ENCODE measurements at regions not wholly inside any gene's neighbourhood (a gene's known extent, or its start where the extent isn't known, plus 50 kb on each side); places are given as distances from the start of the nearest gene placed in this dataset.

- H4K20me1 ChIP-seq (ENCODE audit: low read length) = no peaks in the 10 kb centered on the region
- ChIA-PET POLR2A (ENCODE audit: unreplicated experiment) (no interaction called here), CTCF (no interaction called here)
- ATAC-seq = no peak
- H3K4me1 ChIP-seq (ENCODE audit: insufficient read depth, low read length) = peaks cover 21% of the 10 kb centered on the region
- H3K27me3 ChIP-seq (ENCODE audit: low read length) = no peaks in the 10 kb centered on the region
- no peaks in the 10 kb centered on the region for H3K9me3 ChIP-seq (ENCODE audit: low read length)
- intact Hi-C loops (cut with micrococcal nuclease) = no loop called here
- H2AFZ ChIP-seq (ENCODE audit: low read length) = no peak overlapping the region
- no peak overlapping the region for H3K4me2 ChIP-seq (ENCODE audit: low read length)
- no peak overlapping the region for H3K4me3 ChIP-seq (ENCODE audit: low read length)
- peak; percentile 21 for DNase-seq
- H3K27ac ChIP-seq (ENCODE audit: low read length) = no peak overlapping the region
- peaks cover 5% of the 10 kb centered on the region for H3F3A ChIP-seq (ENCODE audit: low read length, unreplicated experiment)
- BruUV-seq (replicated peaks) = no TSS peak
- no peaks in the 10 kb centered on the region for H3K36me3 ChIP-seq (ENCODE audit: low read depth, low read length)
- H3K79me2 ChIP-seq (ENCODE audit: low read length) = no peaks in the 10 kb centered on the region
- TF ChIP-seq CTCF (conservative IDR thresholded peaks at IDR 0.05; ENCODE audit: low read depth, low read length) = no peak
- TF ChIP-seq EZH2phosphoT487 (IDR thresholded peaks at IDR 0.05; ENCODE audit: borderline replicate concordance, low read length) = no peak
- no peak for TF ChIP-seq EZH2 (IDR thresholded peaks at IDR 0.05; ENCODE audit: low read length, unreplicated experiment)
- no peaks in the 10 kb centered on the region for H3K9me2 ChIP-seq (replicated peaks; ENCODE audit: low read length)
- no peak overlapping the region for H3K9ac ChIP-seq (ENCODE audit: low read length)
Measured at GRCh38 chr20:22408521-22409402, 175.6 kb downstream of the FOXA2 start.

DNA sequence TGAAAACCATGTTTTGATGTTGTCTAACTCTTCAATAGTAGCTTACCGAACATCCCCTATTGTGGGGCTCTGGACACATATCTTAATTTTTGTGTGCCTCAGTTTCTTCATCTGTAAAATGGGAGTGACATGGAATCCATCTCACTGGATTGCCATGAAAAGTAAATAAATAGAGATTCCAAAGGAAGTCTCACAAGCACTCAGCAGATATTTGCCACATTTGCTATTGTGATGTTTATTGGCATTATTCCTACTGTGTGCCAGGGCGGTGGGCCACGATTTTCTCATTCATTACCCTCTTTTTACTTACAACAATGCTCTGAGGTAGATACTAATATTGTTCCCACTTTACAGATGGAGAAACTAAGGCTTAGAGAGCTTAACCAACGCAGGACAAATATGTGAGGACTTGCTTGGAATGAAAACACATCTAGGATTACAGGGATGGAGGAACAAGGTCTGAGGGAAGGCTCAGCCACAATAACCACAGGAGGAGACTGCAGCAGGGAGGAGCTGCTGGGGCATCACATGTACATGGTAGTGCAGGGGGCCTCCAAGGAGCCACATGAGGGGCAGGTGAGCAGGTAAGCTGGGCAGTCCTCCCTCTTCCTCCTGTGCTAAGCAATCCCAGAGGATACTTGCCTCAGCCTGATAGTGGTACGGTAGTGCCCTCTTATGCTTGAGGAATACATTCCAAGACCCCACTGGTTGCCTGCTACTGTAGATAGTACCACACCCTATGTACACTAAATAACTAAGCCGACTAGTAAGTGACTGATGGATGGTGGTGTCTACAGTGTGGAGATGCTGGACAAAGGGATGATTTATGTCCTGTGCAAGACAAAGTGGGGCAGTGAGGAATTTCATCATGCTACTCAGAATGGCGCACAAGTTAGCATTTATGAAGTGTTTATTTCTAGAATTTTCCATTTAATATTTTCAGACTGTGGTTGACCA lies 176.9 kb downstream of the FOXA2 start:
- peaks cover 34% of the 10 kb centered on the region for H3K4me1 ChIP-seq (ENCODE audit: insufficient read depth, low read length)
- H3K9ac ChIP-seq (ENCODE audit: low read length) = no peak overlapping the region
- no TSS peak for BruUV-seq (replicated peaks)
- H3K27me3 ChIP-seq (ENCODE audit: low read length) = no peaks in the 10 kb centered on the region
- no peaks in the 10 kb centered on the region for H3K79me2 ChIP-seq (ENCODE audit: low read length)
- H3K9me2 ChIP-seq (replicated peaks; ENCODE audit: low read length) = no peaks in the 10 kb centered on the region
- no peak overlapping the region for H3K27ac ChIP-seq (ENCODE audit: low read length)
- intact Hi-C loops (cut with micrococcal nuclease) = no loop called here
- no peak overlapping the region for H3K4me2 ChIP-seq (ENCODE audit: low read length)
- ChIA-PET POLR2A (ENCODE audit: unreplicated experiment) (no interaction called here), CTCF (no interaction called here)
- no peaks in the 10 kb centered on the region for H3K9me3 ChIP-seq (ENCODE audit: low read length)
- no peak overlapping the region for H3K4me3 ChIP-seq (ENCODE audit: low read length)
- H4K20me1 ChIP-seq (ENCODE audit: low read length) = no peaks in the 10 kb centered on the region
- peaks cover 5% of the 10 kb centered on the region for H3F3A ChIP-seq (ENCODE audit: low read length, unreplicated experiment)
- ATAC-seq (no peak), DNase-seq (no peak)
- no peak for TF ChIP-seq CTCF (conservative IDR thresholded peaks at IDR 0.05; ENCODE audit: low read depth, low read length)
- no peak for TF ChIP-seq EZH2 (IDR thresholded peaks at IDR 0.05; ENCODE audit: low read length, unreplicated experiment)
- TF ChIP-seq EZH2phosphoT487 (IDR thresholded peaks at IDR 0.05; ENCODE audit: borderline replicate concordance, low read length) = no peak
- H2AFZ ChIP-seq (ENCODE audit: low read length) = no peak overlapping the region
- no peaks in the 10 kb centered on the region for H3K36me3 ChIP-seq (ENCODE audit: low read depth, low read length)

Measured in PC-3 (cell line).